HG02588 (cell line): ENCODE measurements at regions not wholly inside any gene's neighbourhood (a gene's known extent, or its start where the extent isn't known, plus 50 kb on each side); places are given as distances from the start of the nearest gene placed in this dataset.
"Not testable (repeated sequence)": the region's sequence is repeated elsewhere in the genome, so short reads cannot be mapped to it uniquely, and the experiment has no call there.

ENCODE experiments used
- ATAC-seq: cut with Tn5 transposase; IDR thresholded peaks from one replicate; pipeline ENCODE4 v1.9.1; 2021; ENCODE audit warnings: mild to moderate bottlenecking, moderate library complexity; ENCODE audit not compliant: unreplicated experiment

GRCh38 chr7:149637911-149638565, 135.3 kb downstream of the ZNF467 start:
- no peak for ATAC-seq

GRCh38 chr7:149635561-149636329, 137.6 kb downstream of the ZNF467 start:
- peak; percentile 49 for ATAC-seq

- ATAC-seq: no peak
These were observed 136.7 kb upstream of the ZNF746 start for GRCh38 chr7:149633976-149634945.

GRCh38 chr7:149628361-149629149, 130.9 kb upstream of the ZNF746 start:
- not testable (repeated sequence) for ATAC-seq

GRCh38 chr7:149627911-149628310, 130.3 kb upstream of the ZNF746 start:
- no peak for ATAC-seq

DNA sequence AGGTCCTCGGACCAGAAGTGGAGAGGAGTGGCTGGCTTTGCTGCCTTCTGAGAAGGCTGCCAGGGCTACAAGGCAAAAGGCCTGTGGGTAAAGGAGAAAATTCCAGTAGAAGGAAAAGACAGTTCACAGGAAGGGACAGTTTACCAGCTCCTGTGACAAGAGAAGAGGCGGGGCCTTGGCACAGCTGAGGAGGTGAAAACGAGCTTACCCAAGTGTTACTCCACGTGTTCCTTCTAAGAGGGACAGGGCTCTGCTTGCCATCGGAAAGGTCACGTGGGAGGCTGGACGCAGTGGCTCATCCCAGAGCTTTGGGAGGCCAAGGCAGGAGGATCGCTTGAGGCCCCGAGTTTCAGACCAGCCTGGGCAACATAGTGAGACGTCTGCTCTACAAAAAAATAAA, 129.4 kb upstream of the ZNF746 start:
- ATAC-seq: no peak

DNA sequence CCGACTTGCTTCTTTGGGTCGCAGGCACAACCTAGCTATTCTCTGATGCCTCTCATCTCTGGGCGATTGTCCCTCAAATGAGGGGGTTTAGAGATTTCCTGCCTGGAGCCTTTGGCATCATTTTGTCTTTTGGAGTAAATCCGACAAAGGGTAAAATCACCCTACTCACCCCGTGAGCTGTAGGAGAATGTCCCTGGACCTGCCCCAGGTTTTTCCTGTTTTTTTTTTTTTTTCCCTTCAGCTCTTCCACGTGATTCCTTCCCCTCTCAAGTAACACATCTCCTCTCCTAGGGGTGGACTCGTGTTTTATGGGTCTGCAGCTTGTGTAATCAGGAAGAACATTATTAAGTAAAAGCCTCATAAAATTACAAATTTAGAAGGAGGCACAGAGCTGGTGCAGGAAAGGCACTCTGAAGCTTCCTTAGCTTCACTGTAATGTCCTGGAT, 128.4 kb upstream of the ZNF746 start:
- no peak for ATAC-seq

DNA sequence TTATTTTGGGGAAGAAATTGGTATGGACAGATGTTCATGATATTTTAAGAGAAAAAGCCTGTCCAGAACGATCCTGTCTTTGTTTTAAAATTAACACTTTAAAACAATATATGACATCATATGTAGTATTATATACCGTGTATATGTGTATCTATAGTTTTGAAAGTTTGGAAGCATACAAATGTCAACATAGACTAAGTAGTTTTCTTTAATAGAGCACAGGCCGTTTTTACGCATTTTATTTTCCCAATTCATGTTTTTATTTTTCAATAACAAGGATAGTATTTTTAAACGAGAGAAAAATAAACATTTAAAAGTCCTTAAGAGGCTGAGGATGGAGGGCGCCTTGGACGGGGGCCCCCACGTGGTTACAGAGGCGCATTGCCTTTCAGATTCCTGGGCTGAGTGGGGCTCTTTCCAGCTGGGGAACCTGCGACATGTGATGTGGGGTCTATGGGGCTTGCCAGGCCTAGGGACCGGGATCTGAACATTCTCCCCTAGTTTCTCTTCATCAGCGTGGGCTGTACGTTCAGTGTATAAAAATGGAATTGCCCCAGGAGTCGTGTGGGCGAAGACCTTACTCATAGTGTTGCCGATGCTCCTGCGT, 127.8 kb upstream of the ZNF746 start:
- ATAC-seq: peak; percentile 19

DNA sequence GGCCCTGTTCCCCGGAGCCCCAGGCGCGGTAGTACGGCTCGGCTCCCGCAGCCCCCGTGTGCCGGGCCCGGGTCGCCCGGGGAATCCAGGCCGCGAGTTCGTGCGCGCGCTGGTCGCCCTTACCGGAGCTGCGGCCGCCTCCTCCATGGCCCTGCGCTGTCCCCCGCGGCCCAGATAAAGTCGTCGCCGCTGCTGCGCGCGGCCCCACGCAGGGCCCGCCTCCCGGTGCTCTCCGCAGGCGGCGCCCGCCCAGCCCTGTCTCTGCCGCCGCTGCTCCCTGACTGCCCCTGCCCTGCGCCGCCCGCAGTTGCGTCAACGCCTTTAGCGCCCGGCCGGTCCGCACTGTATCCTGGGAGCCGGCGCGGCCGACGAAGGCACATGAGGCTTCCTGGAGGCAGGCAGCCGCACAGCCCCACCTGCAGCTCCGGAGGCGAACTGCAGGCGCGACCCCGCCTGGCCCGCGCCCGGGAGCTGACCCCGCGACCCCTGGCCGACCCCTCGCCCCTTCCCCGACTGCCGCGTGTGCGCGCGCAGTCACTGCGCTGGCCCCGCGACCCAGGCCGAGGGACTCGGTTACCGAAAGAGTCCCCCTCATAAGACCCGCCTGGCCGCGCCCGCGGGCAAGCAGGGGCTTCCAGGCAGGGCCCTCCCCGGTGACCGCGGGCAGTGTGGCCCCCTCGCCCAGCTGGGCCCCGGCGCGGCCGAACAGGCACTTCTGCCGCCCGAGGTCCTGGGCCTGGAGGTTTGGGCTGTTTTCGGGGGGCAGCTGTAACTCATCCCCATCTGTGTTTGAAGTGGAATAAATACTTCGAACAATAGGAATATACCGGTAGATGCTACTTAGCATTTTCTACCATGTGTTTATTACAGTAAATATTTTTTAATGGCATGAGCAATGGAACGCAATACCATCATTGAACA, 127.1 kb upstream of the ZNF746 start:
- ATAC-seq: peak; percentile 90

DNA sequence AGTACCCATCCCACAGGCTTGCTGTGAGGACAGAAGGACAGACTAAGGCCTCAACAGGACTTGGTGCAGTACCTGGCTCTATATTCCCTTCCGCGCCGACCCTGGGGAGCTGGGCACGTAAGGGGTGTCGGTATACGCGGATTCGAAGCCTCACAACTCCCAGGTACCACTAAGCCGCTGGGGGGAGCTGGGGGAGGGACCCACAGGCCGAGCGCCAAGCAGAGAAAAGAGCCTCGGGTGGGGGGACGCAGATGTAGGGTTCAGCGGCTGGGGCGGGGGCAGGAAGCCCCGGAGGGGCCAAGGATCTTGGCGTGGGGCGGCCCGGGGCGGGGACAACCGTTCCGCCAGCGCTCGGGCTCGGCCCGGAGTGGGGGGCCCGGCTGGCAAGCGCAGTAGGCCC, 126.4 kb upstream of the ZNF746 start:
- peak; percentile 6 for ATAC-seq

DNA sequence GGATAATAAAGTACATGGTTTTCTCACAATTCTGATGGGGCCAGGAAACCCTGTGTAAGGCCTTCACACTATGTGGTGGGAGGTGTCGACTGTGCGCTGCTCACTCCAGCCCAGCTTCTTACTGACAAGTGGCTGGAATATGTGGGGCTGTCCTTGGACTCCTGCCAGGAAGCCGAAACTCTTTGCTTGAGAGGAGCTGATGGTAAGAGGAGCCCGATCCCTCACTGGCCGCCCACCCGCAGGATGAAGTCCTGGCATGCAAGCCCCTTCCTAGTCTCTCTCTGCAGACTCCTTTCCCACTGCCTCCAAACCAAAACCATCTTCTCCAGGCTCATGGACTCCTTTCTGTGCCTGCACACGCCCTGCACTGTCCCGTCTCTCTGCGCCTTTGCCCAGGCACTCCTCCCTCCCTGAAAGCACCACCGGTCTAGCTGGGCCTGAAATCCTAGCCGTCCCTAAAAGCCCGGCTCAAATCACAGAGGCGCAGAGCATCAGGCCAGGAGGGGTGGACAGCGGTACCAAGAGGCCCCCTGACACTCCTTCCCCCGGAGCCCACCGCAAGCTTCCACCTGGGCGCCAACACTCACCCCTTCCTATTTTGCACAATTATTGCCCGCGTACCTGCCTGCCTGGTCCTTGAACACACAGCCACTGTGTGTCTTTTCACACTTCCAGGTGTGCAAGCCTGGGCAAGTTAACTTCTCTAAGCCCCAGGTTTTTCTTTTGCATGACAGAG, 125.8 kb upstream of the ZNF746 start:
- ATAC-seq: not testable (repeated sequence)

DNA sequence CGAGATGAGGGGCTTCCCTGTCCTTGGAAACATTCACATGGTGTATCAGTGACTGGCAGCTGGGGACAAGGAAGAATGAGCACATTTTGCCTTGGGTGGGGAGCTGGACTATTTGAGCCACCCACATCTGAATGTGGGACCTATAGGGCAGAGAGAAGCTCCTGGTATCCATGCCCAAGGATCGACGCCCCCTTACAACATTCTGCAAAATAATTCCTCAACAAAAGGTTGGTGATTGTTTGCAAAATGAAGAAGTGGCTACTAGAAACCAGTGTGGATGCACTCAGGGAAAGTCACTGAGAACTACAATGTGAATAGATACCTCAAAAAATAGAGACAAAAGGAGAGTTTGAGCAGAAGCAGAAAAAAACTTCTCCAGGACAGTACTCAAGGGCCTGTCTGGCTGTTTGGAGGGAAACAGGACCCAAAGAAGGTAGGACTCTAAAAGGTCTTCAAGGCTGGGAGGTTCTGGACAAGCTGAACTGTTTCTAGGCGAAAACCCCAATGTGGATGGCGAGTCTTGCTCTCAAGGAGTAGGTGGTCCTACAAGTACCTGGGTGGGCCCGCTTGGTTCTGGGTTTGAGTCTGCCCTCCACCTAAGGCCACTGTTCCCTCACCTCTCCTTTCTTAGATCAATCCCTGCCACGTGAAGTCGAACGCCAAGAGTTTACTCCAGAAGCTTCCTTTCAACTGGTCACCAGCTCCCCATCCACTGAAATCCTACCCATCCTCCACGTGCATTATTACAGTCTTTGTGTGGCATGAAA, 125.0 kb upstream of the ZNF746 start:
- no peak for ATAC-seq

- ATAC-seq: no peak
These were observed 124.2 kb upstream of the ZNF746 start for GRCh38 chr7:149621776-149622175.

DNA sequence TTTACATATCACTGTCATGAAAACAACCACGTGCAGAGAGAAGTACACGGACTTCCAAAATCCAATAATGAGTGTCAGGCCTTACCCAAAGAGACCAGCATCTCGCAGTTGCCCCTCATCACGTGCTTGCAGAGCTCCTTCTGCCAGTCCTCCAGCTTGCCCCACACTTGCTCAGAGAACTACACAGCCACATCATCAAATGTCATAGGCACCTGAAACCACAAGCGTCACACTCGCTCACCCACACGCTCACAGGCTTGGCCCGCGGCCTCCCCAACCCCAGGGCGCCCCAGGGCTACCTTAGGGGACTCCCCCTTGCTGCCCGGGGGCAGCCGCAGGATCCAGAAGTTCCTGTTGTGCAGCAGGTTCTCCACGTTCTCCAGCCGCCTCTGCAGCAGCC, 123.4 kb upstream of the ZNF746 start:
- ATAC-seq: peak; percentile 45

GRCh38 chr7:149616898-149617297, 119.3 kb upstream of the ZNF746 start:
- no peak for ATAC-seq

- no peak for ATAC-seq
These were observed 118.2 kb upstream of the ZNF746 start for GRCh38 chr7:149615690-149616270.

- no peak for ATAC-seq
These were observed 112.9 kb upstream of the ZNF746 start for GRCh38 chr7:149610441-149611011.
